ENCODE measurements at regions not wholly inside any gene's neighbourhood (a gene's known extent, or its start where the extent isn't known, plus 50 kb on each side); places are given as distances from the start of the nearest gene placed in this dataset.
"Not testable (repeated sequence)": the region's sequence is repeated elsewhere in the genome, so short reads cannot be mapped to it uniquely, and the experiment has no call there.

- no peak for FAIRE-seq
These were observed 937.5 kb upstream of the ROBO1 start for GRCh38 chr3:80705290-80705689.

DNA sequence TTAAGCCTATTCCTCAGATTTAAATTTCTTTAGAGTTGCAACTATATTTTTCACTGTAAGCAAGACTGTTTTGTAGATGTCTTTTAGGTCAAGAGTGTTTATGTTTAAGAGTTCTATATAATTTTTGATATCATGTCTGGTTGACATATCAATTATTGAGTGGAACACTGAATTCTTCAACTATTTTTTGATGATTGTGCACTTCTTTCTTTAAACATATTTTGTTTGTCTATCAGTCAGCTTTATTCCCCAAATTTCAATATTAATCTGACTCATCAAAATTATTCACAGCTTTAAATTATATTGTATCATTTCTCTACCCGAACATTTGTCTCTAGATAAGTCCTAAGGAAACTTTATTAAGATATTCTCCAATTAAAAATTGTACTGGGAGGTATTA is 933.6 kb upstream of the ROBO1 start:
- FAIRE-seq, result no peak

DNA sequence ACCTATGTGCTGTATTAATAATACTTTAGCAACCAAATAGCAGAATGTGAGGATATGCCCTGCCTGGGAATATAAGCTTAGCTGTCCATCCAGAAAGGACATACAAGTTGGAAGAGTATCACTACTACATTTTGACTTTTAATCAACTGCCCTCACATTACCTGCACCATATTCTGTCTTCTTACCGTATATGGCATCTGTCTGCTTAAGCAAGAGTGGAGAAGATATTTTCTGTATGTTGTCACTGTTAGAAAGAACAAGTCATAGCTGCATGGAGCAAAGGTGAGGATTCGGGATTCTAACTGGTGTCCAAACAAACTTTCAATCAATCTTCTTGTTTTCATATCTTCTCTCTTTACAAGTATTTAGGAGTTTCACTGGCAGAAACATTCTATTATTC is 929.5 kb upstream of the ROBO1 start:
- FAIRE-seq, result no peak

DNA sequence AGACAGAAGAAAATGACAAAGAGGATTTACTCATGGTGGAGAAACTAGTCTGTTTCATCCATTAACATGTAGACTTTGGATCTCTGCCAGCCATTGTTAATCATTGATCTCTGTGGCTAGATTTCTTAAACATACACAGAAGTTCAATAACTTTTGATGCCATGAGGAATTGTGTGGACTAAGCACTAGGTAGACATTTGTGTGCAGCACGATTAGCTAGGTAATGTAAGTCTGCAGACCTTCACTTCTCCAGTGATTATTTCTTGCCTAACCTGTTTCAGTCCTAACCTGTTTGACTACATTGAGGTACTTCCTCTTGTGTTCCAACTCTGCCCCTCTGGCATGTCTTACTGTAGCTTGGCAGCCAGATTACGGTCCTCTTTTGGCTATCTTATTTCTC is 928.5 kb upstream of the ROBO1 start:
- no peak for FAIRE-seq

DNA sequence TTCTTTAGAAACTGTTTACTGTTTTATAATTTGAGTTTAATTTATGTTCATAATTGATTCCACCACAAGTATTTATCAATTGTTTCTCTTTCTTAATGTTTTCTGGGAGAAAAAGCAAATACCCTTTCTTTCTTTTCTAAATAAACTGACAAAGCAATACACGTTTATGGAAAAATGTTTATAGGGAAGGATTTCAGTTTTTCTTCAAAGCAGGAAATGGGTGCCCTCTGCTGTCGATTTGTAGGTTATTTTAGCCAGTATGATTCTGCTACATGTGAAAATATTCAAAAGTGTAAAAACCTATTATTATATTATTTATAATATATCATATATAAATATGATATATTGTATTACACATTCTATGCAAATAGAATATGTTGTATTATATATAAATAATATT is 921.0 kb upstream of the ROBO1 start:
- FAIRE-seq, result peak; percentile 88

DNA sequence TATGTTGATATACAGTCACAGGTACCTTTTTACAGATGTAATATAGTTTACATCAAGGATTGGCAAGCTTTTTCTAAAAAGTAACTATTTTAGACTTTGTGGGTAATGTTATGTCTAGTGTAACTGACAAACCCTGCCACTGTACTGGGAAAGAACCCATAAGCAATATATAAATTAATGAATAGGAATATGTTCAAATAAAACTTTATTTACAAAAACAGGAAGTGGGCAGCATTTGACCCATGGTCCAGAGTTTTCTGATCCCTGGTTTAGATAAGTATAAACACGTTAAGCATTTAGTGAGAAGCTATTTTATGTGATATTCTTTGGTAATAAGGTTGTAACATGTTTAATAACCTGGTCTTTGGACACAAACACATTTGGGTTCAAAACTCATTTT is 915.2 kb upstream of the ROBO1 start:
- FAIRE-seq, result no peak

- FAIRE-seq, result no peak
These were observed 914.4 kb upstream of the ROBO1 start for GRCh38 chr3:80682235-80682634.

DNA sequence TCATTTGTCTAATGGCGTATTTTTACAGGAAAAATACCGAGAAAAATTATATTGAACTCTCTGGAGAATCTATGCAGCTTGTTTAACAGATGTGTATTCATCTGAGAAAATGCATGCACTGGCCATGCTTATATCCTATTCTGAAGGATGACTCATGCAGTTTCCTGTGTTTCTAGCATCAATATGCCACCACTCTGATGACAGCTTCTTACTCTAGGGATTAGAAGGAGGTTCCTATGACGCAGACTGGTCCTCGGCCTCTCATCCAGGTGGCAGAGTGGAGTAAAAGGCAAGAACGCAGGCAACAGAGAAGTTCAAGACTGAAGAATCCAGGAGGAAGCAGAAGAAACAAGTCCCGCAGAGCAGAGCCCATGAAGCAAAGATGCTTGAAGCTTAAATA is 910.0 kb upstream of the ROBO1 start:
- FAIRE-seq, result no peak

- FAIRE-seq, result no peak
These were observed 909.1 kb upstream of the ROBO1 start for GRCh38 chr3:80676866-80677265.

DNA sequence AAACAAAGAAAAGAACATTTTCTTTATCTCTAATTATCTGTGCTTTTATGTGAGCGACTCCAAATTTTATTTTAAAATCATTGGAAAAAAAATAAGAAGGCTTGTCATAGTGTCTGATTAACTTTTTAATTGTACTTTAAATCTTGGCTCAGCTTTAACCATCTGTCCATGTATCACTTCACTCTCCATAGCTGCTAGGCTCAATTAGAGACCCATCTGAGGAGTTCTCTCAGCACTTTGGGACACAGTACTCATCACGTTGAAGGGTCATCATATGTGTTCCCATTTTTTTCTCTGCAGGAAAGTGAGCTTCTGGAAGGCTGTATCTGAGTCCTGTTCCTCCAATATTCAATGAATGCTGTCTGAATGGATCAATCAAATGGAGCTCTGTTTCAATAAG is 908.5 kb upstream of the ROBO1 start:
- no peak for FAIRE-seq

- no peak for FAIRE-seq
These were observed 908.0 kb upstream of the ROBO1 start for GRCh38 chr3:80675790-80676189.

- no peak for FAIRE-seq
These were observed 900.9 kb upstream of the ROBO1 start for GRCh38 chr3:80668600-80669294.

DNA sequence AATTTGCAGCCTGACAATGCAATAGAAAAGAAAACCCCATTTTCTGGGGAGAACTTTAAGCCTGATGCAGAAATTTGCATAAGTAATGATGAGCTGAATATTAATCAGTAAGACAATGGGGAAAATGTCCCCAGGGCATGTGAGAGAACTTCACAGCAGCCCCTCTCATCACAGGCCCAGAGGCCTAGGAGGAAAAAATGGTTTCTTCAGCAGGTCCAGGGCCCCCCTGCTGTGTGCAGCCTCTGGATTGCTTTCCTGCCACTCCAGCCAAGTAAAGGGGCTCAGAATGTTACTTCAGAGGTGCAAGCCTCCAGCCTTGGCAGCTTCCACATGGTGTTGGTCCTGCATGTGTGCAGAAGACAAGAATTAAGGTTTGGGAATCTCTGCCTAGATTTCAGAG is 900.3 kb upstream of the ROBO1 start:
- FAIRE-seq, result no peak

GRCh38 chr3:80663426-80663825 is 895.6 kb upstream of the ROBO1 start:
- no peak for FAIRE-seq

GRCh38 chr3:80655216-80655615 is 887.4 kb upstream of the ROBO1 start:
- no peak for FAIRE-seq

GRCh38 chr3:80649170-80649569 is 881.4 kb upstream of the ROBO1 start:
- no peak for FAIRE-seq

GRCh38 chr3:80643421-80643820 is 875.6 kb upstream of the ROBO1 start:
- no peak for FAIRE-seq

- no peak for FAIRE-seq
These were observed 850.8 kb upstream of the ROBO1 start for GRCh38 chr3:80618295-80619256.

- no peak for FAIRE-seq
These were observed 844.6 kb upstream of the ROBO1 start for GRCh38 chr3:80612366-80612765.

DNA sequence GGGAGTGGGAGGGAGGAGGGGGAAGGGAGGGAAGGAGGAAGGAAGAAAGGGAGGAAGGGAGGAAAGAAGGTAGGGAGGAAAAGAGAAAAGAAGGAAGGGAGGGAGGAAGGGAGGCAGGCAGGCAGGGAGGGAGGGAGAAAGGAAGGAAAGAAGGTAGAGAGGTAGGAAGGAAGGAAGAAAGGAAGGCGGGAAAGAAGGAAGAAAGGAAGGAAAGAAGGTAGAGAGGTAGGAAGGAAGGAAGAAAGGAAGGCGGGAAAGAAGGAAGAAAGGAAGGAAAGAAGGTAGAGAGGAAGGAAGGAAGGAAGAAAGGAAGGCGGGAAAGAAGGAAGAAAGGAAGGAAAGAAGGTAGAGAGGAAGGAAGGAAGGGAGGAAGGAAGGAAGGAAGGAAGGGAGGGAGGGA is 840.3 kb upstream of the ROBO1 start:
- not testable (repeated sequence) for FAIRE-seq

DNA sequence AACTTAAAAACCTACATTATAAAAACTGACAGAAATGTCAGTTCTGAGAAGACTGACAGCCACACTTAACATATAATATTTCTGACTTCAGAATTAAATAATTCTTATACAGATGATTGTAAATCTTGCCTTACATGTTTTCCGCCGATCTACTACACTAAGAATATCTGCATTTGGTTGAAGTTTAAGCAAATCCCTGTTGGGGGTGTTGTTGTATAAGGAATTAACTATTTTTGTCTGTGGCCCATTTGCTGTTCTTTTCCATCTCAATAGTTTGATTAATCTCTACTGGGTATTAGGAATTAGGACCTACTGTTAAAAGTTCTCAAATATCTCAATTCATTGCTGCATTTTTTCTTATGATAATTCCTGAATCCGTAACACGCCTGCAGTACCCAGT is 838.3 kb upstream of the ROBO1 start:
- no peak for FAIRE-seq

DNA sequence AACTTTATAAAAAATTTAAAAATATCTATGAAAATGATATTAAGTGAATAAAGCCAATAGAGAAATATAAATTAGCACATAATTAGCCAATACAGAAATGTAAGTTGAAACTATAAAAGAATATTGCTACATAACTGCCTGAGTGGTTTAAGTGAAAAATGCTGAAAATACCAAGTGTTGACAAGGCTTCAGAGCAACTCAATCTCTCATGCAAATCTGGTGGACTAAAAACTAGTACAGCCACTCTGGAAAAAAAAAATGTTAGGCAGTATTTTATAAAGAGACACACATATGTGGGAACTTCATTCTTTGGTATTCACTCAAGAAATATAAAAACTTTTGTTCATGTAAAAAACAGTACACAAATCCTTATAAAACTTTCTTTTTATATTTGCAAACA is 833.7 kb upstream of the ROBO1 start:
- no peak for FAIRE-seq

GRCh38 chr3:80592792-80593191 is 825.0 kb upstream of the ROBO1 start:
- no peak for FAIRE-seq

DNA sequence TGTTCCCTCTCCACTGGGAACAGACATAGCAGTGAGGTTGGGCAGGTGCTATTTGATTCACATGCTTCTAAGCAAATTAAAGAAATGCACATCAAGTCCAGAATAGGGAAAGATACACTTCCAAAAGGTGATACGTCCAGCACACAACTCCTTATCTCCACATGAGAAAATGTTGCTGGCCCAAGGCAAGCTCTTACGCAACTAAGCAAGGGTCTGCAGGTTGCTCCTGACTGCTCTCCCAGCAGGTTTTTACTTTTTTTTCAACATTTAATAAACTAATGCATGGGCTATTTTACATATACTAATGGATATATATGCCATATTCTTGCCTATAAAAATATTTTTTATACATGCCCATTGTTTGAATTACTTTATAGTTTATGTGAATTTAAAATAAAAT is 818.5 kb upstream of the ROBO1 start:
- FAIRE-seq, result no peak
